MM.1S (cell line): ENCODE measurements at regions not wholly inside any gene's neighbourhood (a gene's known extent, or its start where the extent isn't known, plus 50 kb on each side); places are given as distances from the start of the nearest gene placed in this dataset.

Source experiments
- DNase-seq: peaks from one replicate; pipeline ENCODE4 v3.0.0-alpha.2; 2015
- H2AFZ ChIP-seq: fragments of 300-600 bp; sonication (generic); 2 replicates; pipeline ENCODE4 v1.6.0; 2016; ENCODE audit warnings: antibody characterized with exemption, low read length
- H3F3A ChIP-seq: fragments of 300-600 bp; sonication (generic); 2 replicates; pipeline ENCODE4 v1.6.1; 2016; ENCODE audit warnings: mild to moderate bottlenecking, antibody characterized with exemption, low read length, moderate library complexity, mixed read lengths; ENCODE audit not compliant: insufficient read depth
- H3K27ac ChIP-seq: fragments of 300-600 bp; sonication (generic); 2 replicates; pipeline ENCODE4 v1.5.1; 2016; ENCODE audit warnings: mild to moderate bottlenecking, low read length
- H3K27me3 ChIP-seq: fragments of 300-600 bp; sonication (generic); replicated peaks from 2 replicates; pipeline ENCODE4 v1.6.0; 2016; ENCODE audit warnings: low read length; ENCODE audit not compliant: insufficient read depth
- H3K36me3 ChIP-seq: fragments of 300-600 bp; sonication (generic); replicated peaks from 2 replicates; pipeline ENCODE4 v1.6.1; 2016; ENCODE audit warnings: mild to moderate bottlenecking, low read length, mixed read lengths; ENCODE audit not compliant: insufficient read depth
- H3K4me1 ChIP-seq: fragments of 300-600 bp; sonication (generic); 2 replicates; pipeline ENCODE4 v1.6.1; 2016; ENCODE audit warnings: low read length, mixed read lengths
- H3K4me2 ChIP-seq: fragments of 300-600 bp; sonication (generic); 2 replicates; pipeline ENCODE4 v1.6.0; 2016; ENCODE audit warnings: low read depth, low read length
- H3K4me3 ChIP-seq: fragments of 300-600 bp; sonication (generic); 2 replicates; pipeline ENCODE4 v1.5.1; 2016; ENCODE audit warnings: low read length, mixed read lengths
- H3K79me2 ChIP-seq: fragments of 300-600 bp; sonication (generic); 2 replicates; pipeline ENCODE4 v1.6.1; 2016; ENCODE audit warnings: mixed run types, low read length, mixed read lengths
- H3K9ac ChIP-seq: fragments of 300-600 bp; sonication (generic); 2 replicates; pipeline ENCODE4 v1.6.1; 2016; ENCODE audit warnings: low read length, mixed read lengths
- H3K9me2 ChIP-seq: fragments of 300-600 bp; sonication (generic); replicated peaks from 2 replicates; pipeline ENCODE4 v1.6.1; 2016; ENCODE audit warnings: mild to moderate bottlenecking, low read length, mixed read lengths; ENCODE audit not compliant: insufficient read depth
- H3K9me3 ChIP-seq: fragments of 300-600 bp; sonication (generic); replicated peaks from 2 replicates; pipeline ENCODE4 v1.6.1; 2016; ENCODE audit warnings: mild to moderate bottlenecking, low read length, mixed read lengths; ENCODE audit not compliant: insufficient read depth
- H4K20me1 ChIP-seq: fragments of 300-600 bp; sonication (generic); 2 replicates; pipeline ENCODE4 v1.6.1; 2016; ENCODE audit warnings: mild to moderate bottlenecking, low read length, moderate library complexity, mixed read lengths; ENCODE audit not compliant: insufficient read depth
- CTCF ChIP-seq: fragments of 300-600 bp; sonication (generic); IDR thresholded peaks from 2 replicates; pipeline ENCODE4 v1.5.1; 2016; ENCODE audit warnings: antibody characterized with exemption, low read length, mixed read lengths
- EZH2 ChIP-seq: fragments of 300-600 bp; sonication (generic); optimal IDR thresholded peaks from 2 replicates; pipeline ENCODE3; 2017; ENCODE audit warnings: low read depth, mild to moderate bottlenecking, antibody characterized with exemption, low read length, mixed read lengths
- EZH2phosphoT487 ChIP-seq: fragments of 300-600 bp; sonication (generic); IDR thresholded peaks from 2 replicates; pipeline ENCODE4 v1.6.1; 2018; ENCODE audit warnings: antibody characterized with exemption, low read length

DNA sequence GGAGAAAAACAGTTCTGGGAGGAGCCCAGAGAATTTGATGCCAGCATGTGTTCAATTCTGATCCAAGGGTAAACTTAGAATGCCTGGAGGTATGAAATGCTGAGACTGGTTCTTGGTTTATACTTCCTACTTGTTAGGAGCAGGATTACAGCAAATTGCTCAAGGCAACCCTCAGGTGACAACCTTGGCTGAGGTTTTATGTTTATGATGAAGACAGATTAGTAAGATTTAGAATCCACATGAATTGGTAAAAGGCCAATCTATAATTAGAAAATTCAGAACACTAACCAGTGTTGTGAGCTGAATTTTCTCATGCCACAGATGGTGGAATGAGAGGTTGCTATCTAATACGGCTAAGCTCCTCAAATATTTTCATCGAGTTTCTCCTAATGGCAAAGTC lies 235.3 kb upstream of the NRIP1 start:
- Histone ChIP-seq H3K9ac (no peak overlapping the region), H3K4me1 (no peaks in the 10 kb centered on the region)

GRCh38 chr21:15301014-15301413 lies 236.2 kb upstream of the NRIP1 start:
- Histone ChIP-seq H3K4me1 (no peaks in the 10 kb centered on the region), H3K79me2 (no peaks in the 10 kb centered on the region), H3K9ac (no peak overlapping the region), H3K27ac (no peak overlapping the region), H4K20me1 (no peaks in the 10 kb centered on the region), H3K36me3 (no peaks in the 10 kb centered on the region), H3K9me2 (no peaks in the 10 kb centered on the region), H3K4me3 (no peak overlapping the region), H3K27me3 (no peaks in the 10 kb centered on the region), H3F3A (no peaks in the 10 kb centered on the region), H3K9me3 (no peaks in the 10 kb centered on the region), H2AFZ (no peak overlapping the region), H3K4me2 (no peak overlapping the region)
- TF ChIP-seq EZH2 (no peak), CTCF (no peak), EZH2phosphoT487 (no peak)
- peak; percentile 7 for DNase-seq

More for the DNA sequence above, 235.3 kb upstream of the NRIP1 start:
- no peak overlapping the region for H3K4me2 ChIP-seq
- no peaks in the 10 kb centered on the region for H4K20me1 ChIP-seq
- no peaks in the 10 kb centered on the region for H3K79me2 ChIP-seq
- no peak for DNase-seq
- no peak overlapping the region for H2AFZ ChIP-seq
- H3K36me3 ChIP-seq = no peaks in the 10 kb centered on the region
- no peak overlapping the region for H3K4me3 ChIP-seq
- H3K27me3 ChIP-seq = no peaks in the 10 kb centered on the region
- H3K27ac ChIP-seq = no peak overlapping the region
- no peaks in the 10 kb centered on the region for H3K9me2 ChIP-seq
- TF ChIP-seq CTCF (no peak), EZH2 (no peak), EZH2phosphoT487 (no peak)
- H3F3A ChIP-seq = no peaks in the 10 kb centered on the region
- H3K9me3 ChIP-seq = no peaks in the 10 kb centered on the region

GRCh38 chr21:15301736-15302135 lies 236.9 kb upstream of the NRIP1 start:
- no peak overlapping the region for H3K27ac ChIP-seq
- no peaks in the 10 kb centered on the region for H3K36me3 ChIP-seq
- no peaks in the 10 kb centered on the region for H3K27me3 ChIP-seq
- H3K9me2 ChIP-seq = no peaks in the 10 kb centered on the region
- TF ChIP-seq EZH2phosphoT487 (no peak), CTCF (no peak), EZH2 (no peak)
- no peak overlapping the region for H3K9ac ChIP-seq
- H3F3A ChIP-seq = no peaks in the 10 kb centered on the region
- H2AFZ ChIP-seq = no peak overlapping the region
- H3K4me1 ChIP-seq = no peaks in the 10 kb centered on the region
- no peak overlapping the region for H3K4me3 ChIP-seq
- H4K20me1 ChIP-seq = no peaks in the 10 kb centered on the region
- no peak for DNase-seq
- H3K79me2 ChIP-seq = no peaks in the 10 kb centered on the region
- no peak overlapping the region for H3K4me2 ChIP-seq
- no peaks in the 10 kb centered on the region for H3K9me3 ChIP-seq
